ENCODE measurements at regions not wholly inside any gene's neighbourhood (a gene's known extent, or its start where the extent isn't known, plus 50 kb on each side); places are given as distances from the start of the nearest gene placed in this dataset.

- Histone ChIP-seq H3K27ac (ENCODE audit: low read depth, low read length) (no peak overlapping the region), H3K9ac (ENCODE audit: low read length) (no peak overlapping the region)
- no TSS peak for BruUV-seq (replicated peaks)
Observed at GRCh38 chr7:46565253-46566096, 644.4 kb upstream of the IGFBP3 start.

More at GRCh38 chr7:46565253-46566096, 644.4 kb upstream of the IGFBP3 start:
- DNase-seq (ENCODE audit: low read depth, low spot score) (no peak), ATAC-seq (no peak)
- Histone ChIP-seq H3K9me3 (ENCODE audit: control insufficient read depth in 1 of 2, insufficient read depth in 1 of 2, low read depth in 1 of 2, low read length in 2 of 2) (no peaks in the 10 kb centered on the region), H3K9me2 (ENCODE audit: insufficient read depth) (no peaks in the 10 kb centered on the region), H3K79me2 (ENCODE audit: insufficient read depth, low read length) (no peaks in the 10 kb centered on the region), H3K4me3 (replicated peaks in 1 of 2; ENCODE audit: low read depth in 1 of 2, low read length in 2 of 2) (no peak overlapping the region), H3K4me1 (ENCODE audit: control insufficient read depth in 1 of 2, insufficient read depth in 2 of 2, low read length in 2 of 2) (peaks cover 17 to 37% of the 10 kb centered on the region in 2 experiments), H2AFZ (ENCODE audit: low read depth, low read length, poor library complexity, severe bottlenecking) (peak overlapping the region; percentile 13), H3K36me3 (ENCODE audit: control insufficient read depth in 1 of 2, insufficient read depth in 2 of 2, low read length in 2 of 2) (no peaks in the 10 kb centered on the region), H4K20me1 (ENCODE audit: insufficient read depth) (no peaks in the 10 kb centered on the region), H3K27me3 (ENCODE audit: insufficient read depth, low read length) (no peaks in the 10 kb centered on the region), H3K4me2 (ENCODE audit: low read length) (no peak overlapping the region)
- intact Hi-C loops (cut with micrococcal nuclease), result no loop called here
- TF ChIP-seq POLR2AphosphoS5 (IDR thresholded peaks at IDR 0.05; ENCODE audit: low read depth, low read length), result no peak
- TF ChIP-seq, protein P1, sequence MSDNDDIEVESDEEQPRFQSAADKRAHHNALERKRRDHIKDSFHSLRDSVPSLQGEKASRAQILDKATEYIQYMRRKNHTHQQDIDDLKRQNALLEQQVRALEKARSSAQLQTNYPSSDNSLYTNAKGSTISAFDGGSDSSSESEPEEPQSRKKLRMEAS (IDR thresholded peaks at IDR 0.05), result no peak
- 0 out of 2 replicates have a peak, but pooled peaks have one; percentile 9 for TF ChIP-seq SP1 (IDR thresholded peaks at IDR 0.05; ENCODE audit: low read depth)
- TF ChIP-seq, protein P2, sequence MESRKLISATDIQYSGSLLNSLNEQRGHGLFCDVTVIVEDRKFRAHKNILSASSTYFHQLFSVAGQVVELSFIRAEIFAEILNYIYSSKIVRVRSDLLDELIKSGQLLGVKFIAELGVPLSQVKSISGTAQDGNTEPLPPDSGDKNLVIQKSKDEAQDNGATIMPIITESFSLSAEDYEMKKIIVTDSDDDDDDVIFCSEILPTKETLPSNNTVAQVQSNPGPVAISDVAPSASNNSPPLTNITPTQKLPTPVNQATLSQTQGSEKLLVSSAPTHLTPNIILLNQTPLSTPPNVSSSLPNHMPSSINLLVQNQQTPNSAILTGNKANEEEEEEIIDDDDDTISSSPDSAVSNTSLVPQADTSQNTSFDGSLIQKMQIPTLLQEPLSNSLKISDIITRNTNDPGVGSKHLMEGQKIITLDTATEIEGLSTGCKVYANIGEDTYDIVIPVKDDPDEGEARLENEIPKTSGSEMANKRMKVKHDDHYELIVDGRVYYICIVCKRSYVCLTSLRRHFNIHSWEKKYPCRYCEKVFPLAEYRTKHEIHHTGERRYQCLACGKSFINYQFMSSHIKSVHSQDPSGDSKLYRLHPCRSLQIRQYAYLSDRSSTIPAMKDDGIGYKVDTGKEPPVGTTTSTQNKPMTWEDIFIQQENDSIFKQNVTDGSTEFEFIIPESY (IDR thresholded peaks at IDR 0.05; ENCODE audit: extremely low read depth, insufficient replicate concordance, low read length), result no peak
- TF ChIP-seq YY1 (IDR thresholded peaks at IDR 0.05; ENCODE audit: extremely low read depth, insufficient replicate concordance, low read depth, low read length), result no peak
- TF ChIP-seq ELF1 (IDR thresholded peaks at IDR 0.05; ENCODE audit: borderline replicate concordance, low read depth), result no peak
- no peak for TF ChIP-seq REST (IDR thresholded peaks at IDR 0.05; ENCODE audit: low read depth)
- ChIA-PET CTCF (no interaction called here), RAD21 (ENCODE audit: low non-redundant PET in 1 of 2, low total read pairs in 2 of 2, uncharacterized antibody in 2 of 2, unreplicated experiment in 2 of 2) (no interaction called here), POLR2A (no interaction called here)
